Esophagus squamous epithelium (tissue), 4 donors: ENCODE measurements at regions not wholly inside any gene's neighbourhood (a gene's known extent, or its start where the extent isn't known, plus 50 kb on each side); places are given as distances from the start of the nearest gene placed in this dataset.

Experiments
- CTCF ChIP-seq, 6 experiments: fragments of 450-650 bp in 4 of 6; fragments of 200-600 bp in 2 of 6; sonication (generic) in 2 of 6; IDR thresholded peaks; one replicate each; pipeline ENCODE4 v1.5.1; 2016 to 2019; ENCODE audit warnings: antibody characterized with exemption in 6 of 6, mild to moderate bottlenecking in 4 of 6, moderate library complexity in 4 of 6
- POLR2A ChIP-seq, 4 donors: fragments of 450-650 bp; IDR thresholded peaks; one replicate each; pipeline ENCODE4 v1.6.1; 2017; ENCODE audit warnings: antibody characterized with exemption in 4 of 4, mild to moderate bottlenecking in 4 of 4, moderate library complexity in 3 of 4

DNA sequence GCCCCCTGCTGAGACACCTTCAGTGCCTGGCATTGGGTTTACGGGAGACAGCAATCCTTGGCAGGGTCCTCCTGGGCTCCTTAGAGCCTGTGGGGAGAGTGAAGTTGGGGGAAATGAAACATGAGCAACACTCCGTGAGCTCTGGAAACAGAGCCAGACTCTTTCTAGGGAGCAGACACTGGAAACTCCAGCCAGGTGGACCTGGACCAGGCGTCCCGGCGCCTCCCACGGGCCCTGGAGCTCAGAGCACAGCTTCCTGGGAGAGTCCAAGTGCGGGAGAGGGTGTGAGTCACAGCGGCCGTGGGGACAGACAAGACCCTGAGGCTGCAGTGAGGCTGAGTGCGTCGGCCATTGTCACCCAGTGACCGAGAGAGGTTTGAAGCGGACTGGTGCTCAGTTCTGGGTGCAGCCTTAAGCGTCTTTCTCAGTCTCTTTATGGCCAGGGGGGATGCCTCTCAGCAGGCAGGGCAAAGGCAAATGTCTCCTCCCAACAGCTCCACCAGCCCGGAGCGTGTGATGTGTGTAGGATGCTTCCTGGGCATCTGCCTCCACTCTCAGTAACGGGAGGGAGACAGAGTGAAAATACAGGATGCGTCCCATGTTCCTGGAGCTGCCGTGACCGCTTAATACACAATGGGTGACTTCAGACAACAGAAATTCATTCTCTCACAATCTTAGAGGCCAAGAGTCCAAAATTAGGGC, 399.2 kb downstream of the SHANK2 start:
- TF ChIP-seq POLR2A (IDR thresholded peaks at IDR 0.05): no peak
- TF ChIP-seq CTCF (IDR thresholded peaks at IDR 0.05): no peak
